Karpas-422 (cell line): ENCODE measurements at regions not wholly inside any gene's neighbourhood (a gene's known extent, or its start where the extent isn't known, plus 50 kb on each side); places are given as distances from the start of the nearest gene placed in this dataset.

ENCODE experiments used
- DNase-seq: peaks from one replicate; pipeline ENCODE4 v3.0.0-alpha.2; 2015
- H2AFZ ChIP-seq: fragments of 200-600 bp; sonication (generic); 2 replicates; pipeline ENCODE4 v1.6.1; 2014; ENCODE audit warnings: antibody characterized with exemption, low read length, mixed read lengths
- H3K27ac ChIP-seq: fragments of 200-600 bp; sonication (generic); 2 replicates; pipeline ENCODE4 v1.5.1; 2014; ENCODE audit warnings: mild to moderate bottlenecking, low read length, moderate library complexity
- H3K27me3 ChIP-seq: fragments of 200-600 bp; sonication (generic); 2 replicates; pipeline ENCODE4 v1.6.1; 2014; ENCODE audit warnings: low read length, mixed read lengths
- H3K36me3 ChIP-seq: fragments of 200-600 bp; sonication (generic); 2 replicates; pipeline ENCODE4 v1.6.1; 2014; ENCODE audit warnings: low read length, mixed read lengths; ENCODE audit not compliant: insufficient read depth
- H3K4me1 ChIP-seq: fragments of 200-600 bp; sonication (generic); 2 replicates; pipeline ENCODE4 v1.6.1; 2014; ENCODE audit warnings: mild to moderate bottlenecking, low read length, mixed read lengths
- H3K4me2 ChIP-seq: fragments of 200-600 bp; sonication (generic); 2 replicates; pipeline ENCODE4 v1.6.1; 2014; ENCODE audit warnings: low read length, low read depth, mild to moderate bottlenecking; ENCODE audit not compliant: poor library complexity, severe bottlenecking
- H3K4me3 ChIP-seq: fragments of 200-600 bp; sonication (generic); 2 replicates; pipeline ENCODE4 v1.5.1; 2014; ENCODE audit warnings: mild to moderate bottlenecking, antibody characterized with exemption, low read length, mixed read lengths
- H3K79me2 ChIP-seq: fragments of 200-600 bp; sonication (generic); 2 replicates; pipeline ENCODE4 v1.6.1; 2014; ENCODE audit warnings: mild to moderate bottlenecking, low read length, mixed read lengths
- H3K9ac ChIP-seq: fragments of 200-600 bp; sonication (generic); 2 replicates; pipeline ENCODE4 v1.6.0; 2014; ENCODE audit warnings: low read length
- H3K9me2 ChIP-seq: fragments of 200-600 bp; sonication (generic), shearing (Covaris generic); replicated peaks from 2 replicates; pipeline ENCODE4 v1.6.0; 2014; ENCODE audit warnings: mild to moderate bottlenecking, low read length, moderate library complexity; ENCODE audit not compliant: insufficient read depth
- H3K9me3 ChIP-seq: fragments of 300-700, 200-600 bp; sonication (generic); 2 replicates; pipeline ENCODE4 v1.6.1; 2014; ENCODE audit warnings: low read length, mixed read lengths
- H4K20me1 ChIP-seq: fragments of 200-600 bp; sonication (generic); 2 replicates; pipeline ENCODE4 v1.6.1; 2014; ENCODE audit warnings: mild to moderate bottlenecking, antibody characterized with exemption, low read length, low read depth; ENCODE audit not compliant: insufficient read depth

GRCh38 chr6:153405931-153406330 is 274.8 kb upstream of the RGS17 start:
- Histone ChIP-seq H3K79me2 (no peaks in the 10 kb centered on the region), H3K9ac (no peak overlapping the region), H3K4me3 (no peak overlapping the region), H3K27ac (no peak overlapping the region), H3K9me2 (no peaks in the 10 kb centered on the region), H3K4me2 (no peak overlapping the region), H3K9me3 (no peaks in the 10 kb centered on the region), H4K20me1 (no peaks in the 10 kb centered on the region), H3K27me3 (no peaks in the 10 kb centered on the region), H3K4me1 (no peaks in the 10 kb centered on the region), H2AFZ (no peak overlapping the region), H3K36me3 (no peaks in the 10 kb centered on the region)
- DNase-seq = no peak

GRCh38 chr6:153401751-153402150 is 270.7 kb upstream of the RGS17 start:
- Histone ChIP-seq H3K27me3 (no peaks in the 10 kb centered on the region), H3K27ac (no peak overlapping the region), H3K36me3 (no peaks in the 10 kb centered on the region), H3K4me1 (no peaks in the 10 kb centered on the region), H3K9me3 (no peaks in the 10 kb centered on the region), H3K9ac (no peak overlapping the region), H3K79me2 (no peaks in the 10 kb centered on the region), H3K4me3 (no peak overlapping the region), H4K20me1 (no peaks in the 10 kb centered on the region), H3K4me2 (no peak overlapping the region), H3K9me2 (no peaks in the 10 kb centered on the region), H2AFZ (no peak overlapping the region)
- DNase-seq = no peak

GRCh38 chr6:153392156-153392555 is 261.1 kb upstream of the RGS17 start:
- no peak for DNase-seq
- H3K4me2 ChIP-seq = no peak overlapping the region
- H3K79me2 ChIP-seq = no peaks in the 10 kb centered on the region
- no peaks in the 10 kb centered on the region for H3K4me1 ChIP-seq
- H4K20me1 ChIP-seq = no peaks in the 10 kb centered on the region
- H3K4me3 ChIP-seq = no peak overlapping the region
- H3K9me3 ChIP-seq = no peaks in the 10 kb centered on the region
- no peak overlapping the region for H3K27ac ChIP-seq
- no peaks in the 10 kb centered on the region for H3K27me3 ChIP-seq
- no peaks in the 10 kb centered on the region for H3K9me2 ChIP-seq
- H3K9ac ChIP-seq = no peak overlapping the region
- no peak overlapping the region for H2AFZ ChIP-seq
- no peaks in the 10 kb centered on the region for H3K36me3 ChIP-seq

- no peaks in the 10 kb centered on the region for H3K27me3 ChIP-seq
- no peak overlapping the region for H3K9ac ChIP-seq
- H3K4me1 ChIP-seq = no peaks in the 10 kb centered on the region
- no peaks in the 10 kb centered on the region for H3K79me2 ChIP-seq
- H3K4me3 ChIP-seq = no peak overlapping the region
- H3K9me3 ChIP-seq = no peaks in the 10 kb centered on the region
- no peak overlapping the region for H2AFZ ChIP-seq
- no peaks in the 10 kb centered on the region for H3K36me3 ChIP-seq
- H3K27ac ChIP-seq = no peak overlapping the region
- H3K4me2 ChIP-seq = no peak overlapping the region
- DNase-seq = no peak
- H3K9me2 ChIP-seq = no peaks in the 10 kb centered on the region
- H4K20me1 ChIP-seq = no peaks in the 10 kb centered on the region
These were observed 242.8 kb upstream of the RGS17 start for GRCh38 chr6:153373869-153374268.

- Histone ChIP-seq H3K36me3 (no peaks in the 10 kb centered on the region), H2AFZ (no peak overlapping the region), H3K4me3 (no peak overlapping the region), H3K9ac (no peak overlapping the region), H4K20me1 (no peaks in the 10 kb centered on the region), H3K9me2 (no peaks in the 10 kb centered on the region), H3K79me2 (no peaks in the 10 kb centered on the region), H3K9me3 (no peaks in the 10 kb centered on the region; the same call in 1 of the 2 replicates), H3K27ac (no peak overlapping the region), H3K27me3 (no peaks in the 10 kb centered on the region), H3K4me1 (no peaks in the 10 kb centered on the region), H3K4me2 (no peak overlapping the region)
- DNase-seq = no peak
These were observed 237.0 kb upstream of the RGS17 start for GRCh38 chr6:153368131-153368530.

- Histone ChIP-seq H3K27ac (no peak overlapping the region), H4K20me1 (no peaks in the 10 kb centered on the region), H3K9ac (no peak overlapping the region), H3K27me3 (no peaks in the 10 kb centered on the region), H3K4me1 (no peaks in the 10 kb centered on the region), H3K9me2 (no peaks in the 10 kb centered on the region), H3K4me2 (no peak overlapping the region), H3K4me3 (no peak overlapping the region), H3K9me3 (no peaks in the 10 kb centered on the region; the same call in 1 of the 2 replicates), H3K79me2 (no peaks in the 10 kb centered on the region), H2AFZ (no peak overlapping the region), H3K36me3 (no peaks in the 10 kb centered on the region)
- DNase-seq = no peak
These were observed 235.9 kb upstream of the RGS17 start for GRCh38 chr6:153367021-153367420.

- no peak overlapping the region for H3K4me3 ChIP-seq
- H3K4me2 ChIP-seq = no peak overlapping the region
- no peaks in the 10 kb centered on the region for H3K27me3 ChIP-seq
- no peak overlapping the region for H2AFZ ChIP-seq
- no peak for DNase-seq
- H3K9me2 ChIP-seq = 0 out of 2 replicates have a peak, but pooled peaks cover 4% of the 10 kb centered on the region
- H3K79me2 ChIP-seq = no peaks in the 10 kb centered on the region
- no peaks in the 10 kb centered on the region for H3K4me1 ChIP-seq
- H3K9ac ChIP-seq = no peak overlapping the region
- H3K36me3 ChIP-seq = no peaks in the 10 kb centered on the region
- no peaks in the 10 kb centered on the region for H3K9me3 ChIP-seq
- no peaks in the 10 kb centered on the region for H4K20me1 ChIP-seq
- no peak overlapping the region for H3K27ac ChIP-seq
These were observed 226.3 kb upstream of the RGS17 start for GRCh38 chr6:153357391-153357790.

- no peak overlapping the region for H3K4me2 ChIP-seq
These were observed 209.5 kb upstream of the RGS17 start for GRCh38 chr6:153340568-153340967.

GRCh38 chr6:153334121-153334520 is 203.0 kb upstream of the RGS17 start:
- Histone ChIP-seq H3K9ac (no peak overlapping the region), H3K9me2 (no peaks in the 10 kb centered on the region), H3K27ac (no peak overlapping the region), H3K4me3 (no peak overlapping the region), H3K4me1 (no peaks in the 10 kb centered on the region), H3K27me3 (no peaks in the 10 kb centered on the region), H3K79me2 (no peaks in the 10 kb centered on the region), H2AFZ (no peak overlapping the region), H4K20me1 (no peaks in the 10 kb centered on the region), H3K4me2 (no peak overlapping the region), H3K36me3 (no peaks in the 10 kb centered on the region), H3K9me3 (no peaks in the 10 kb centered on the region)
- DNase-seq = no peak

More at GRCh38 chr6:153340568-153340967, 209.5 kb upstream of the RGS17 start:
- Histone ChIP-seq H3K27ac (no peak overlapping the region), H3K9me2 (no peaks in the 10 kb centered on the region), H3K9me3 (no peaks in the 10 kb centered on the region), H3K36me3 (no peaks in the 10 kb centered on the region), H3K4me1 (no peaks in the 10 kb centered on the region), H4K20me1 (no peaks in the 10 kb centered on the region), H3K79me2 (no peaks in the 10 kb centered on the region), H3K4me3 (no peak overlapping the region), H2AFZ (no peak overlapping the region), H3K9ac (no peak overlapping the region), H3K27me3 (no peaks in the 10 kb centered on the region)
- no peak for DNase-seq
